ENCODE measurements at regions not wholly inside any gene's neighbourhood (a gene's known extent, or its start where the extent isn't known, plus 50 kb on each side); places are given as distances from the start of the nearest gene placed in this dataset.

- no peaks in the 10 kb centered on the region for H3K27me3 ChIP-seq (replicated peaks)
- TF ChIP-seq CTCF (IDR thresholded peaks at IDR 0.05; ENCODE audit: low read depth, low read length, missing control alignments), result no peak
- H3K27ac ChIP-seq, result no peak overlapping the region
- no peaks in the 10 kb centered on the region for H3K36me3 ChIP-seq (replicated peaks)
- DNase-seq, result no peak
- in situ Hi-C loops (cut with HindIII; ENCODE audit: low pct_ligation_motif_present, low sequenced_read_pairs), result no loop called here
- no peak overlapping the region for H3K4me3 ChIP-seq (ENCODE audit: low read depth, low read length)
These were observed 86.7 kb downstream of the MAFB start for GRCh38 chr20:40602381-40602780.

GRCh38 chr20:40600441-40601219 lies 88.4 kb downstream of the MAFB start:
- H3K36me3 ChIP-seq (replicated peaks), result no peaks in the 10 kb centered on the region
- TF ChIP-seq CTCF (IDR thresholded peaks at IDR 0.05; ENCODE audit: low read depth, low read length, missing control alignments), result no peak
- H3K4me3 ChIP-seq (ENCODE audit: low read depth, low read length), result no peak overlapping the region
- in situ Hi-C loops (cut with HindIII; ENCODE audit: low pct_ligation_motif_present, low sequenced_read_pairs), result no loop called here
- H3K27ac ChIP-seq, result no peak overlapping the region
- DNase-seq, result no peak
- no peaks in the 10 kb centered on the region for H3K27me3 ChIP-seq (replicated peaks)

GRCh38 chr20:40599987-40600386 lies 89.0 kb downstream of the MAFB start:
- H3K27ac ChIP-seq, result no peak overlapping the region

GRCh38 chr20:40592941-40593340 lies 96.1 kb downstream of the MAFB start:
- Histone ChIP-seq H3K4me3 (ENCODE audit: low read depth, low read length) (no peak overlapping the region), H3K36me3 (replicated peaks) (no peaks in the 10 kb centered on the region), H3K27ac (no peak overlapping the region), H3K27me3 (replicated peaks) (no peaks in the 10 kb centered on the region)
- no peak for DNase-seq
- no peak for TF ChIP-seq CTCF (IDR thresholded peaks at IDR 0.05; ENCODE audit: low read depth, low read length, missing control alignments)
- in situ Hi-C loops (cut with HindIII; ENCODE audit: low pct_ligation_motif_present, low sequenced_read_pairs), result no loop called here

More at GRCh38 chr20:40599987-40600386, 89.0 kb downstream of the MAFB start:
- no peaks in the 10 kb centered on the region for H3K36me3 ChIP-seq (replicated peaks)
- in situ Hi-C loops (cut with HindIII; ENCODE audit: low pct_ligation_motif_present, low sequenced_read_pairs), result no loop called here
- TF ChIP-seq CTCF (IDR thresholded peaks at IDR 0.05; ENCODE audit: low read depth, low read length, missing control alignments), result no peak
- no peak for DNase-seq
- no peak overlapping the region for H3K4me3 ChIP-seq (ENCODE audit: low read depth, low read length)
- H3K27me3 ChIP-seq (replicated peaks), result no peaks in the 10 kb centered on the region

- H3K27ac ChIP-seq, result no peak overlapping the region
- no peaks in the 10 kb centered on the region for H3K36me3 ChIP-seq (replicated peaks)
- no peak for TF ChIP-seq CTCF (IDR thresholded peaks at IDR 0.05; ENCODE audit: low read depth, low read length, missing control alignments)
- H3K4me3 ChIP-seq (ENCODE audit: low read depth, low read length), result no peak overlapping the region
- H3K27me3 ChIP-seq (replicated peaks), result no peaks in the 10 kb centered on the region
- in situ Hi-C loops (cut with HindIII; ENCODE audit: low pct_ligation_motif_present, low sequenced_read_pairs), result no loop called here
- DNase-seq, result no peak
These were observed 97.5 kb downstream of the MAFB start for GRCh38 chr20:40591536-40591935.

GRCh38 chr20:40591119-40591518 lies 97.9 kb downstream of the MAFB start:
- in situ Hi-C loops (cut with HindIII; ENCODE audit: low pct_ligation_motif_present, low sequenced_read_pairs), result no loop called here
- TF ChIP-seq CTCF (IDR thresholded peaks at IDR 0.05; ENCODE audit: low read depth, low read length, missing control alignments), result no peak
- H3K27ac ChIP-seq, result no peak overlapping the region
- no peaks in the 10 kb centered on the region for H3K27me3 ChIP-seq (replicated peaks)
- DNase-seq, result no peak
- H3K36me3 ChIP-seq (replicated peaks), result no peaks in the 10 kb centered on the region
- no peak overlapping the region for H3K4me3 ChIP-seq (ENCODE audit: low read depth, low read length)
